HG02938 (cell line): ENCODE measurements at regions not wholly inside any gene's neighbourhood (a gene's known extent, or its start where the extent isn't known, plus 50 kb on each side); places are given as distances from the start of the nearest gene placed in this dataset.

Experiments used
- ATAC-seq: cut with Tn5 transposase; IDR thresholded peaks from one replicate; pipeline ENCODE4 v1.9.1; 2021; ENCODE audit warnings: mild to moderate bottlenecking, moderate library complexity; ENCODE audit not compliant: unreplicated experiment

DNA sequence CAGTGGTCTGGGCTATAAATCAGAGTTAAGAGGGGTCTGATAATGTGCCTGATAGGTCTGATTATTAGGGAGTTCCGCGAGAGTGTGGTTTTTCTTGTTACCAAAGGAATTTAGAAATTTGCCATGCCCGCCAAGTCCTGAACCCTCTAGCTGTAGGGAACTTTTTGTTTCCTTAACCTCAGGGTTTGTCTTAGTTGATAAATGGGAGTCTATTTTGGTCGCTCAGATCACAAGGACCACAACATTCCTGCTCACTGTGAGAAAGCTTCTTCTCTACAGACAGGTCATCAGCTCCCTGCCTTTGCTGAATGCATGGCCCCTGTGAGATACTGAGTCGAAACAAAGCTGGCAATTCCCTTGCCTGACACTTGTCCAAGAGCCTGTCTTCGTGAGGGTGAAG is 497.8 kb downstream of the HS3ST4 start:
- no peak for ATAC-seq

DNA sequence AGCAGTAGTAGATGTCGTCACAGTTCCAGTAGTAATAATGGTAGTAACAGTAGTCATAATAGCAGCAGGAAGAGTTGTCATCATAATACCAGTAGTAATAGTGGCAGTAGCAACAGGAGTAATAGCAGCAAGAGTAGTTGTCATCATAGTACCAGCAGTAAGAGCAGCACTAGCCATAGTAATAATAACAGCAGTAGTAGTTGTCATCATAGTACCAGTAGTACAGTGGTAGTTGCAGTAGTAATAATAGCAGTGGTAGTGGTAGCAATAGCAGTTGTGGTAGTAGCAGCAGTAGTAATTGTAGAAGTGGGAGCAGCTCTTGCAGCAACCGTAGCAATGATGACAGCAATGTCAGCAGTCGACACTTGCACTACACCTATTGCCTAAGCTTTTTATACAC is 502.8 kb downstream of the HS3ST4 start:
- ATAC-seq = no peak

DNA sequence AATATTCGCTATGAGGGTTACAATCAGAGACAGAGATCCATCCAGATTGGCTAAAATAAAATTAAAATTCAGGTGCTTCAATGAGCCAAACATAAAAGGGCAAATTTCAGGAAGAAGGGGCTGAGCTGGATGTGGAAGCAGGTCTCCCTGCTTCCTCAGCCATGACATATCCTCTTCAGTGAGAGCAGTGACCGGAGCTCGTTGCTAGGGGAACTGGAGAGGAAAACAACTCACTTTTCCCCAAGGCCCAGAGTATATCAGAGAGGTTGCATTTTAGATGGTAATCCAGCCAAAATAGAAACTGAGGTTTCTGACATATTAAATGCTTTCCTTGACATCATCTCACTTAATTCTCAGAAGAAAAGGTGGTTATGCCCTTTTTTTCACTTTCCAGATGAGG is 503.5 kb downstream of the HS3ST4 start:
- ATAC-seq = no peak

DNA sequence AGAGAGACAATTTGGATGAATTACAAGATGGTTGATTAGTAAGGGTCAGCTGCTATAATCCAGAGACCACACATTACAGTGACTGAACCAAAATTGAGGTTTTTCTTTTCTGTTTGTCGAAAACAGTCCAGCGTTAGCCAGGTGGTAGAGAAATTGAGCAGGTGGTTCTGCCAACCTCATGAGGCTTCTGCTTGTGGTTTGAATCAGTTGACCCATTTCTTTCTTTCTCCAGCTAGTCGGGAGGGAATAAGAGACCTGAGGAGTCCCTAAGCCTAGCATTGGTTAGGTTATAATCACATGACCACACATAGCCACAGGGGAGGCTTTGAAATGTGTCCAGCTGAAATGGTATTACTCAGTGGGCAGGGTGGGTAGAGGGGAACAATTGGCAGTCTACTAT is 504.6 kb downstream of the HS3ST4 start:
- no peak for ATAC-seq

DNA sequence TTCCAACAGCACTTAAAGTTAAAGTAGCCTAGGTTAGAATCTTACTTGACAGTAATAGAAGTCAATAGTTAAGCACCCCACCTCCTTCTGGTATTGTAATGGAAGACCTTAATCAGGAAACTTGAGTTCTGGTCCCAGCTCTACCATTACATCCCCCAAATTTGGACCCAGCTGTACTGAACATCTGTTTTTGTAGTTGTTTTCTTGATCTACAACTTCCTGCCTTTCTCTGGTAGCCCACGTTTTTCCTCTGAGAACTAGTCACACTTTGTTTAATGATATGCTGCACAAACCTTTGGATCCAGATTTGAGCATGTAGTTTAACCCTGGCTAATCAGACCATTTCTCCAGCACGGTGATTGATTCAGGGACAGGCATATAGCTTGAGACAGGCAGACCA is 505.0 kb downstream of the HS3ST4 start:
- ATAC-seq = no peak

DNA sequence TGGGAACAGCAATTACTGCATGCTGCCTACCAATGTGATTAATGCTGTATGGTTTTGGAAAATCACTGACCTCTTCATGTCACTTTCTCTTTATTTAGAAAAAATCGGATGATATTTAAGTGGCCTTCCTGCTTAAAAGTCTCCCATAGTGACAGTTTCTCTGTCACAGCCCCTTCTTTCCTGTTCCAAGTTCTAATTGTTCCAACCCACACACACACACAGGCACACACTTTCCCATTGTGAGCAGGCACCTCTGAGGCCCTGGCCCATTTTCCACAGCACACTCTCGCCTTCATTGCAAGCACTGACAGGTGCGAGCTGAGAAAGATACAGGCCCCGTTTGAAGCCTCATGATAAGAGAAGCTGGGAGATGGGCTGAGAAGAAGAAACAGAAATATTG is 505.9 kb downstream of the HS3ST4 start:
- no peak for ATAC-seq

DNA sequence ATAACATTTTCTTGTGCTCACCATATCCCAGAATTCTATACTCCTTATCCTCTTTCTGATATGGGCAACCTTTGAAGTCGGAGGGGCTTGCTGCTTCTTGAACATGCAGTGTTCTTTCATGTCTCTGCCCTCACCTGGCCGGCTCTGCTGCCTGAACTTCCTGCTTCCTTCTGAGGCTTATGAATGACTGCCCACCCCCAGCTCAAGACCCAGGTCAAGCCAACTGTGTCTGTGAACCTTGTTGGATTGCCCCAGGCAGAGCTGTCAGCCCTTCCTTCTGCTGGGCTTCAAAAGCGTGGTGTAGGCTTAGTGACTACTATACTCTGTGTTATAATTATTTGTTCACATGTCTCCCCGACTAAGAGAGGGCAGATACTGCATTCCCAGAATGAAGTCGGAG is 506.5 kb downstream of the HS3ST4 start:
- no peak for ATAC-seq

DNA sequence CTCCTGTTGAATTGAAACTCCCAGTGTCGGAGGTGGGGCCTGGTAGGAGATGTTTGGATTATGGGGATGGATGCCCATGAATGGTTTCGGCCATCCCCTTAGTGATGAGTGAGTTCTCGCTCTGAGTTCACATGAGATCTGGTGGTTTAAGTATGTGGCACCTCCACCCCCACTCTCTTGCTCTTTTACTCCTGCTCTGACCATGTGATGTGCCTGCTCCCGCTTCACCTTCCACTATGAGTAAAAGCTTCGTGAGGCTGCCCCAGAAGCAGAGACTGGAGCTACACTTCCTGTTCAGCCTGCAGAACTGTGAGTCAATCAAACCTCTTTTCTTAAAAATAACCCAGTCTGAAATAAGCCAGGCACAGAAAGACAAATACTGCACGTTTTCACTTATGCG is 512.4 kb downstream of the HS3ST4 start:
- ATAC-seq = no peak

DNA sequence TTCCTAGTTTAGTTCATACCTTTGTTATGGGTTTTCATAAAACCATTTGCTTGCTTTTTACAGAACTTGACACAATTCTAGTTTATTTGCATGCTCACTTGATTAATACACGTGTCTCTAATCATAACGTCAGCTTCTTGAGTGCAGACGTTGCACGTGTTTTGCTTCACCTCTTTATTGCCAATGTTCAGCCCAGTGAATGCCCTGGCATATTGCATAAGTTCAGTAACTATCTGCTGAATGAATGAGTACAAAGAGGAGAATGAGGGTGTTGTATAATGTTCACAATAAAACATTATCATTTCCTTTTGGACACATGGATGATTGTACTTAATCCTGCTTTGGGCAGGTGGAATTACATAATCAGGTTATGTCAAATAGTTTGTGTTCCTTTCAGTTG is 519.8 kb downstream of the HS3ST4 start:
- no peak for ATAC-seq

DNA sequence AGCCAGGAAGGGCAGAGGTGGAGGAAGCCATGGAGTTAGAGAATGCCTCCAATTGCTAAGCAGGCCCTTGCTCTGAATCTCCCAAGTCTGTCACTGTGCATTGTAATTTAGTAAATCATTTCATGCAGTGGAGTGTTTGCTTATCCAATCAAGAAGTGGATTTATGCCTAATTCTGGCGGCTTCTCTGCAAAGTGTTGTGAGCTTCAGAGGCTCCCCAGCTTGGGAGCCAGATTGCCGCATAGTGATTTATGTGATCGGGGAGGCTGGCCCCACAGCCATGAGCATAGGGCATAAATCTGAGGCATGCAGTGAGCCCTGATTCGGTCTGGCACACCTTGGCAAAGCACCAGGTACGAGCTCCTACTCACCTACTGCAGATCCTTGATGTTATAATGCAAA is 520.8 kb downstream of the HS3ST4 start:
- ATAC-seq = no peak

DNA sequence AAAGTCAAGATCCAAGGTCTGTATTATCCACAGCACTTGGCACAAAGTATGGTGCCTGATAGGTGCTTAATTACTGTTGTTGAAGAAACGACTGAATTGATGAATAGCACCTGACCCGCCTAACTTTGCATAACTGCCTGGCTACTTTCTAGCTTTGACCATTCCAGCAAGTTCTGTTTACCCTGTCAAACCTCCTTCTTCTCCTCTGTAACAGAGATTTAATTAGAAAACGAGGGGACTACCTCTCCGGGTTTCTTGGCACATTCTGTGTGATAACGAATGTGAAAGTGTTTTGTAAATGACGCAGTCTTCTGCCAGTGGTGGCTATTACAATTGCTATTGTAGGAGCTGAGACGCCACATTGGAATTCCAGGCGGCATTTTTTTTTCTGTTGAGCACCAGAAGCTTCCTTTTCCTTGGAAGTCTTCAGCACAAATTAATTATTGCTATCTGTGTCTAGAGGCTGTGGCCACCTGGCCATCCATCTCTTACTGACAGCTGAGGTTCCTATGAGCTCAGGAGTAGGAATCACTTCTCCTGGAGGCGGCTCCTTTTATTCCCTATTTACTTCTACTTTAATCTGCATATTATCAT is 522.9 kb downstream of the HS3ST4 start:
- ATAC-seq = no peak

DNA sequence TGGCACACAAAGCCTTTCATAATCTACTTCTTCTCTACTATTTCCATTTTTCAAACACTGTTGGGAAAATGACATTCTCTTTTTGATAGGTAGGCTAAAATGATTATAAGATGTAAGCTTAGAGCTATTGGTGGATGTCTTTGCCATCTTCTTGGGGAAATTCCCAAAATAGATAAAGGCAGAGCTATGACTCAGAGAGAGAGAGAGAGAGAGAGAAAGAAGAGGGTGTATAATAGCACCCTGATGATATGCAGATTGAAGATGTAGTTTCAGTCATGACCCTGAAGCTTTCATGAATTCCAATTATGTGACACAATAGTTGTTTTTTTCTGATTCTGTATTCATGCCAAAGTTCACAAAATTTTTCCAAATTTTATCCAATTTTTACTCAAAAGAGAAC is 529.1 kb downstream of the HS3ST4 start:
- no peak for ATAC-seq

DNA sequence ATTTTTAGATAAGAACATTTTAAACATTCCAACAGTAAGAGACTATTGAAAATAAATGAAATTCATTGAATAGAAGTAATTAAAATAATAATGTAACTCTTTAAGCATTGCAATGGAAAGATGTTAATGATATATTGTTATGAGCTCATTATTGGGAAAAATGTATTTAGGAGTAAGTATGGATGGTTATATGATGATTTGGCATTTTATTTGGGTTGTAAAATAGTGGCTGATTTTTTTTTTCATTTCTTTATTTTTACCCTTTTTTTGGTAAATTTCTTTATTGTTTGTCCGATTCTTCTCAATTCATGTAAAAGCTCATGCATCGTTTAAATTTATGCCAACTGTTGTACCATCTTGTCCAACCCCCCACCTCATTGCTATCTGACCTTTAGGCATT is 539.9 kb downstream of the HS3ST4 start:
- ATAC-seq = no peak

DNA sequence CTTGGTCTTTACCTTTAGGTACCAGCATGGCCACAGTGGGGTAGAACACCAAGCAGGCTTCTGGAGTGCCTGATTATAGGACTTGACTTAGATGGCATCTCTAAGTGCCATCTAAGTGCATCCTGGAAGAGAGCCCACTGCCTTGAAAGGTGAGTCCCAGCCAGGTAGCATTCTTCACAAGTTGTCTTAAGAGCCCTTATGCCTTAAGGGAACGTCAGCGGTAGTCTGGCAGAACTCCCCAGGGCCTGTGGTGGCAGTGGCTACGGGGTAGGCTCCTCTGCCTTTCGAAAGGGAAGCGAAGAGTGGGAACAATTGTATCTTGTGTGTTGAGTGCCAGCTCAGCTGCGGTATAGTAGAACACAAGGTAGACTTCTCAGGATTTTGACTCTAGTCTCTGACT is 549.0 kb downstream of the HS3ST4 start:
- no peak for ATAC-seq

DNA sequence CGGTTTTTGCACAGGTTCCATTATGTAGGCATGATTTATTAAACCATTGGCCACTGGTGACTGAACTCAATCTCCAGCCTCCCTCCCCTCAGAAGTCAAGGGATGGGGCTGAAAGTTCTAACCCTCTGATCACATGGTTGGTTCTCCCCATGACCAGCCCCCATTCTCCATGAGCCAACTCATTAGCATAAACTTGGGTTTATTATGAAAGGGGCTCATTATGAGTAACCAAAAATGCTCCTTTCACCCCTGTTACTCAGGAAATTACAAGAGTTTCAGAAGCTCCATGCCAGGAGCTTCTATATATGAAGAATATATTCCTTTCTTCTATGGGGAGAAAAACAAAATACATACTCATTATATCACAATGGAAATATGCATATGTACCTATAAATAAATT is 555.3 kb downstream of the HS3ST4 start:
- ATAC-seq = no peak

DNA sequence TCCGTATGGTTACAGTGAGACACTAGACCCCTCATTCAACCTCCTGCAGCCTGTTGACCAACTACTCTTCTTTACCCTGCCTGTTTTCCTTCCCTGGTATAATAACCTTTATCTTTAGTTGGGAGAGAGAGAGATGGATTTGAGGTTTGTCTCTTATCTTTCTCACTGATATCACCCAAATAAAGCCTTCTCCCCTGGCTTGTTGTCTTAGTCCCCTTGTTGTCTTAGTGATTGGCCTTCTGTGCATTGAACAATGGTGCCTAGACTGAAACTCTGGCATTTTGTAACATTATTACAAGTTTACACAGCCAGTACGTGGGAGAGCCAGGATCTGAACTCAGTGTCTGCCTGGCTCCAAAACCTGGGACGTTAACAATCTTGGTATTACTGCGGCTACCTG is 560.8 kb downstream of the HS3ST4 start:
- ATAC-seq = no peak

DNA sequence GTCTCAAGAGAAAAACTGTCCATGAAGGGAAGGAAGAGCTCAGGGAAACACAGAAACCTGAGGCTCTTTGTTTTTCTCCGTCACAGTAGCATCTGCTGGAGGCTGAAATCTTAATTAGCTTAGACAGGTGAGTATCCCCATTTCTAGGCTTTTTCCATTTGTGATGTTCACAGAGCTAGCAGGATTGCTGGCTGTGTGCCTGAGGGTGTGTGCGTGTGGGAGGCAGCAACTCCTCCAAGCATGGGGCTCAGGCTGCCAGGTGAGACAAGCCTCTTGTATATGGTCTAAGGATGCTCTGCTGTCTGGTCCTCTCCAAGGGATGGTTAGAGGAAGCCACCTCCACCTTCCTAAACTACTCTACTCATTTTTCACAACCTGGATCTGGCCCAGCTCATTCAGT is 569.9 kb downstream of the HS3ST4 start:
- ATAC-seq = no peak

DNA sequence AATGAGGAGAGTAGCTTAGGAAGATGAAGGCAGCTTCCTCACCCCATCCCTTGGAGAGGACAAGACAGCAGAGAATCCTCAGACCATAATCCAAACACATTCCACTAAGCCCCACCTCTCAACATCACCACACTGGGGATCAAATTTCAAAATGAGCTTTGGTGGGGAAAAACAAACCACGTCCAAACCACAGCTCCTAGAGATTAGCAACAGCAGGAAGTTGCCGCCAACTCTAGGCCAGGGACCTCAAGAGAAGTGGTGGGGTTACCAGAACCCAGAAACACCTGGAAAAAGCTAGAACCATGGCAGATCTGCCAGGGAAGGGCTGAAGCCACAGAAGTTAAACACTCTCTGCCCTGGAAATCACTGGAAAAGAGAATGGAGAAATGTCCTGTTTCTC is 571.6 kb downstream of the HS3ST4 start:
- no peak for ATAC-seq

DNA sequence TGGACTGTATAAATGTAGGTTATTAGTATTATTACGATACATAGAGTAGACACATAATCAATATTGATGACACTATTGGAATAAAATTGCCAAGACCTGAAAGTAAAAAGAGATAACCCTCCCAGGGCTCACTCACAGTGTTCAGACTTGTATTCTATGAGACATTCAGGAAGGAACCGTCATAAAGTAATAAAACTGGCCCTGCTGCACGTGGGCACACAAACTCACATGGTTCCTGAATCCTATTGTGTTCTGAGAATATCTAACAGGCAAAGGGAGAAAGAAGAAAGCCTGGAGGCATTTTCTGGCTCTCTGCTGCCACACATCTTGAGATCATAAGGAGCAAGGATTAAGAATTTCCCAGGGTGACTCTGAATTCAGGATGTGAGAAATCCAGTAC is 575.9 kb downstream of the HS3ST4 start:
- no peak for ATAC-seq

DNA sequence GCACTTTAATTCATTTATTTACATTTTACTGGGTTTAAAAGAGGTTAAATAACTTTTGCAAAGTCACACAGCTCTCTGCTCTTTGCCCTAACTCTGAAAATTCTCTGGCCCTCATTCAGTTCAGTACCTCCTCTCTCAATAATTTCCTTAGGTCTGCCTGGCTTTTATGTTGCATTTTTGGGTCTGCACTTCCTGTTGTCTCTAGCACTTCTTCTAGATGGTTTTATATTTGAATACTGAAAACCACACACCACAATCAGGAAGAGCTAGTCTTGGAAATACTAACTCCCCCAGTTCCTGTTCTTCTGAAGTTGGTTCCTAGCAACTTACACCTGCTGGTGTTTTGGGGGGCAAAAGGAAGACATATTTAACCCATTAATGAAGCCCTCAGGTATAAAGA is 577.9 kb downstream of the HS3ST4 start:
- ATAC-seq = no peak

DNA sequence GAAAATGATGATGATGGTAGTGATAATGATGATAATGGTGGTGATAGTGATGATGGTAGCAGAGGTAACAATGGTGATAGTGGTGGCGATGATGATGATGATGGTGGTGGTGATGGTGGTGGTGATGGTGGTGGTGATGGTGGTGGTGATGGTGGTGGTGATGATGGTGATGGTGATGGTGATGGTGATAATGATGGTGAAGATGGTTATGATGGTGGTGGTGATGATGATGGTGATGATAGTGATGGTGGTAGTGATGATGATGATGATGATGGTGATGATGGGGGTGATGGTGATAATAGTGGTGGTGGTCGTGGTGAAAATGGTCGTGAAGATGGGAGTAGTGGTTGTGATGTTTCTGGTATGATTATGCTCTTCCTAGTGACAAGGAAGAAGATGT is 581.8 kb downstream of the HS3ST4 start:
- ATAC-seq = no peak

DNA sequence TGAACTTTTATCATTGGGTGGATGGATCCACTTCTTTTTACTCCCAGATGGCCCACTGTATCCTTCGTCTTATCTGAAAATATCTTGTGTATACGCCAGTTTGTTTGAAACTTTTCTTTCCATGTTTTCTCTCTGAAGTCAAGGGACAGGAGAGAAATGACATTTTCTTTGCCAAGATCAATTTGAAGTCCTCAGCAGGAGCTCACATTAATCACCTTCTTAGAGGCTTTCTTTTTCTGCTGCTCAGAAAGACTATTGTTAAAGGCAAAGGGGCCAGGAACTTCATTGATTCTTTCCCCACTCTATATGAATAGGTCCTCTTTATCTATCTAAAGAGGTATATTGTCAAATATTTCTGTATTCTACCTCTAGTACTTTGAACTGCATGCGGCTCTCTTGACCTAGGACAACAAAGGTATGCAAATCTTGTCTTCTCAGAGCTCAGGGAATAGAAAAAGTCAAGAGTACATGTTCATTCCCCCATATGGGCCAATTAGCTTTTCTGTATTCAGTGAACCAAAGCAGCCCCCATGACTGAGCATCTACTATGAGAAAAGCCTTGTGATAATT is 583.3 kb downstream of the HS3ST4 start:
- ATAC-seq = no peak

DNA sequence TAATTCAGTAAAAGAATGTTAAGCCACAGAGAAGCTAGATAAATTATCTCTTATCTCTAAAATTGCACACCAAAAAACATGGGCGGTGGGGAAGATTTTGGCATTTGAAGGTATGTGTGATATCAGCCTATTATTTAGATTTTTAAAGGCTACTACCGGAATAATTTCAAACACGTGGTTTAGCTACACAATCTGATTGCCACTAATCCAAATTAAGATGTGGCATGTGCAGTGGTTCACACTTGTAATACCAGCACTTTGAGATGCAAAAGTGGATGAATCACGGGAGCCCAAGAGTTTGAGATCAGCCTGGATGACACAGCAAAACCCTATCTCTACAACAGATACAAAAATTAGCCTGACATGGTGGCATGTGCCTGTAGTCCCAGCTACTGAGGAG is 584.5 kb downstream of the HS3ST4 start:
- no peak for ATAC-seq
